ENCODE measurements at regions not wholly inside any gene's neighbourhood (a gene's known extent, or its start where the extent isn't known, plus 50 kb on each side); places are given as distances from the start of the nearest gene placed in this dataset.

GRCh38 chr5:81846301-81846700 is 95.4 kb upstream of the SSBP2 start:
- Histone ChIP-seq H3K4ac (ENCODE audit: low read depth, low read length) (no peak overlapping the region), H4K8ac (ENCODE audit: low read depth in 2 of 2, low read length in 2 of 2) (no peak overlapping the region), H3K4me1 (ENCODE audit: control insufficient read depth, insufficient read depth, low read length) (peaks cover 12% of the 10 kb centered on the region), H4K91ac (ENCODE audit: insufficient read depth, low read depth, low read length) (no peak overlapping the region), H3K23ac (ENCODE audit: low read depth, low read length) (no peak overlapping the region), H2BK20ac (ENCODE audit: low read depth, low read length) (no peak overlapping the region), H3K9me1 (ENCODE audit: insufficient read depth, low read length) (peaks cover 9% of the 10 kb centered on the region), H3K9ac (ENCODE audit: low read depth, low read length) (no peak overlapping the region), H3K4me3 (ENCODE audit: insufficient read depth, low read depth, low read length) (no peak overlapping the region), H4K5ac (ENCODE audit: low read depth, low read length) (no peak overlapping the region), H3K18ac (ENCODE audit: low read depth, low read length) (no peak overlapping the region), H3K56ac (ENCODE audit: extremely low read depth, insufficient read depth, low read length) (no peak overlapping the region), H3K79me1 (ENCODE audit: low read depth in 1 of 2, low read length in 2 of 2) (no peaks in the 10 kb centered on the region; a peak in 1 of 4 replicates), H2BK15ac (ENCODE audit: low read depth, low read length) (no peak overlapping the region), H2BK120ac (ENCODE audit: low read depth, low read length) (no peak overlapping the region), H2AK5ac (ENCODE audit: low read depth, low read length) (no peak overlapping the region), H3K9me3 (ENCODE audit: control insufficient read depth, insufficient read depth, low read length) (no peaks in the 10 kb centered on the region), H2AK9ac (replicated peaks; ENCODE audit: low read depth, low read length, poor library complexity) (no peak overlapping the region), H3K4me2 (ENCODE audit: low read depth, low read length) (no peak overlapping the region), H3K36me3 (ENCODE audit: control insufficient read depth, insufficient read depth, low read length) (no peaks in the 10 kb centered on the region), H3K27me3 (ENCODE audit: control insufficient read depth, insufficient read depth, low read length) (no peaks in the 10 kb centered on the region), H2BK5ac (ENCODE audit: low read depth, low read length, poor library complexity, severe bottlenecking) (no peak overlapping the region), H3K27ac (ENCODE audit: insufficient read depth, low read length) (no peak overlapping the region), H3K14ac (replicated peaks; ENCODE audit: low read depth, low read length) (no peak overlapping the region), H2AFZ (replicated peaks; ENCODE audit: low read length, poor library complexity) (no peak overlapping the region), H4K20me1 (ENCODE audit: insufficient read depth, low read length) (no peaks in the 10 kb centered on the region)
- in situ Hi-C loops (cut with MboI; ENCODE audit: low sequenced_read_pairs), result loop anchor here (5.0 kb wide), 1 partner anchor 59 kb away; no protein-coding TSS in a partner anchor
- WGBS, 2 experiments (ENCODE audit: extremely low coverage in 2 of 2, insufficient read length in 1 of 2), result no CpG with 5 or more reads among the region's 1 CpG
- no TSS peak for BruUV-seq (replicated peaks)
- DNase-seq (no peak), ATAC-seq (ENCODE audit: low read depth) (no peak)
- ChIA-PET CTCF (no interaction called here), POLR2A (ENCODE audit: unreplicated experiment) (no interaction called here)
- TF ChIP-seq CEBPB (IDR thresholded peaks at IDR 0.05; ENCODE audit: low read depth, low read length), result no peak
- TF ChIP-seq POLR2A (IDR thresholded peaks at IDR 0.05; ENCODE audit: low read depth, low read length), result no peak
- TF ChIP-seq CTCF (conservative IDR thresholded peaks at IDR 0.05; ENCODE audit: low read depth, low read length), result no peak
- no peak for TF ChIP-seq MAFK (IDR thresholded peaks at IDR 0.05; ENCODE audit: low read depth, low read length)
- TF ChIP-seq RCOR1 (IDR thresholded peaks at IDR 0.05; ENCODE audit: insufficient replicate concordance, low read length), result no peak
- TF ChIP-seq BHLHE40 (IDR thresholded peaks at IDR 0.05; ENCODE audit: low read depth, low read length), result no peak
- no peak for TF ChIP-seq MXI1 (IDR thresholded peaks at IDR 0.05; ENCODE audit: borderline replicate concordance, low read depth, low read length)
- no peak for TF ChIP-seq CHD1 (IDR thresholded peaks at IDR 0.05; ENCODE audit: low read depth, low read length)
- TF ChIP-seq, protein P1, sequence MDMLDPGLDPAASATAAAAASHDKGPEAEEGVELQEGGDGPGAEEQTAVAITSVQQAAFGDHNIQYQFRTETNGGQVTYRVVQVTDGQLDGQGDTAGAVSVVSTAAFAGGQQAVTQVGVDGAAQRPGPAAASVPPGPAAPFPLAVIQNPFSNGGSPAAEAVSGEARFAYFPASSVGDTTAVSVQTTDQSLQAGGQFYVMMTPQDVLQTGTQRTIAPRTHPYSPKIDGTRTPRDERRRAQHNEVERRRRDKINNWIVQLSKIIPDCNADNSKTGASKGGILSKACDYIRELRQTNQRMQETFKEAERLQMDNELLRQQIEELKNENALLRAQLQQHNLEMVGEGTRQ (IDR thresholded peaks at IDR 0.05; ENCODE audit: low read depth, low read length), result no peak
- no peak for TF ChIP-seq SMC3 (IDR thresholded peaks at IDR 0.05; ENCODE audit: low read depth, low read length)
- TF ChIP-seq NFE2L2 (IDR thresholded peaks at IDR 0.05; ENCODE audit: low read depth, low read length), result no peak
- TF ChIP-seq, protein P2, sequence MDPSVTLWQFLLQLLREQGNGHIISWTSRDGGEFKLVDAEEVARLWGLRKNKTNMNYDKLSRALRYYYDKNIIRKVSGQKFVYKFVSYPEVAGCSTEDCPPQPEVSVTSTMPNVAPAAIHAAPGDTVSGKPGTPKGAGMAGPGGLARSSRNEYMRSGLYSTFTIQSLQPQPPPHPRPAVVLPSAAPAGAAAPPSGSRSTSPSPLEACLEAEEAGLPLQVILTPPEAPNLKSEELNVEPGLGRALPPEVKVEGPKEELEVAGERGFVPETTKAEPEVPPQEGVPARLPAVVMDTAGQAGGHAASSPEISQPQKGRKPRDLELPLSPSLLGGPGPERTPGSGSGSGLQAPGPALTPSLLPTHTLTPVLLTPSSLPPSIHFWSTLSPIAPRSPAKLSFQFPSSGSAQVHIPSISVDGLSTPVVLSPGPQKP (IDR thresholded peaks at IDR 0.05; ENCODE audit: borderline replicate concordance, low read depth, low read length), result no peak
- intact Hi-C loops (cut with micrococcal nuclease), result no loop called here
- dilution Hi-C loops (cut with HindIII; ENCODE audit: low sequenced_read_pairs, unreplicated experiment), result no loop called here
